Loucy (cell line): ENCODE measurements at regions not wholly inside any gene's neighbourhood (a gene's known extent, or its start where the extent isn't known, plus 50 kb on each side); places are given as distances from the start of the nearest gene placed in this dataset.

ENCODE experiments used
- EZH2phosphoT487 ChIP-seq: fragments of 200-600 bp; IDR thresholded peaks from 2 replicates; pipeline ENCODE4 v1.6.1; 2018; ENCODE audit warnings: antibody characterized with exemption, mild to moderate bottlenecking, moderate library complexity, borderline replicate concordance
- TF ChIP-seq, protein P1 (sequence below): fragments of 200-600 bp; sonication (generic); conservative IDR thresholded peaks from 2 replicates; pipeline ENCODE4 v1.5.1; 2014; ENCODE audit warnings: mild to moderate bottlenecking, antibody characterized with exemption, low read length

GRCh38 chr12:125340791-125341190 is 275.6 kb downstream of the AACS start:
- TF ChIP-seq, protein P1, sequence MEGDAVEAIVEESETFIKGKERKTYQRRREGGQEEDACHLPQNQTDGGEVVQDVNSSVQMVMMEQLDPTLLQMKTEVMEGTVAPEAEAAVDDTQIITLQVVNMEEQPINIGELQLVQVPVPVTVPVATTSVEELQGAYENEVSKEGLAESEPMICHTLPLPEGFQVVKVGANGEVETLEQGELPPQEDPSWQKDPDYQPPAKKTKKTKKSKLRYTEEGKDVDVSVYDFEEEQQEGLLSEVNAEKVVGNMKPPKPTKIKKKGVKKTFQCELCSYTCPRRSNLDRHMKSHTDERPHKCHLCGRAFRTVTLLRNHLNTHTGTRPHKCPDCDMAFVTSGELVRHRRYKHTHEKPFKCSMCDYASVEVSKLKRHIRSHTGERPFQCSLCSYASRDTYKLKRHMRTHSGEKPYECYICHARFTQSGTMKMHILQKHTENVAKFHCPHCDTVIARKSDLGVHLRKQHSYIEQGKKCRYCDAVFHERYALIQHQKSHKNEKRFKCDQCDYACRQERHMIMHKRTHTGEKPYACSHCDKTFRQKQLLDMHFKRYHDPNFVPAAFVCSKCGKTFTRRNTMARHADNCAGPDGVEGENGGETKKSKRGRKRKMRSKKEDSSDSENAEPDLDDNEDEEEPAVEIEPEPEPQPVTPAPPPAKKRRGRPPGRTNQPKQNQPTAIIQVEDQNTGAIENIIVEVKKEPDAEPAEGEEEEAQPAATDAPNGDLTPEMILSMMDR: no peak
- no peak for TF ChIP-seq EZH2phosphoT487
